GM11168 (cell line): ENCODE measurements at regions not wholly inside any gene's neighbourhood (a gene's known extent, or its start where the extent isn't known, plus 50 kb on each side); places are given as distances from the start of the nearest gene placed in this dataset.
"Not testable (repeated sequence)": the region's sequence is repeated elsewhere in the genome, so short reads cannot be mapped to it uniquely, and the experiment has no call there.

Source experiments
- in situ Hi-C: fragments of 300-500 bp; cut with MboI; formaldehyde crosslinking; loops from one replicate; pipeline ENCODE4 v1.12.0; 2022; ENCODE audit warnings: low sequenced_read_pairs; ENCODE audit not compliant: unreplicated experiment

- in situ Hi-C loops, result loop anchor here (25.0 kb wide), 1 partner anchor 211 kb away; no protein-coding TSS in a partner anchor
Observed at GRCh38 chr4:85151371-85151770, 184.9 kb upstream of the WDFY3 start.

- in situ Hi-C loops, result loop anchor here (25.0 kb wide), 1 partner anchor 211 kb away; no protein-coding TSS in a partner anchor
Observed at GRCh38 chr4:85151786-85152185, 185.3 kb upstream of the WDFY3 start.

GRCh38 chr4:85152480-85152879 lies 186.0 kb upstream of the WDFY3 start:
- in situ Hi-C loops, result loop anchor here (25.0 kb wide), 1 partner anchor 210 kb away; no protein-coding TSS in a partner anchor

GRCh38 chr4:85153221-85153620 lies 186.7 kb upstream of the WDFY3 start:
- in situ Hi-C loops, result loop anchor here (25.0 kb wide), 1 partner anchor 209 kb away; no protein-coding TSS in a partner anchor

- in situ Hi-C loops, result loop anchor here (25.0 kb wide), 1 partner anchor 208 kb away; no protein-coding TSS in a partner anchor
Observed at GRCh38 chr4:85154591-85154990, 188.1 kb upstream of the WDFY3 start.

GRCh38 chr4:85165808-85166207 lies 199.3 kb upstream of the WDFY3 start:
- in situ Hi-C loops, result loop anchor here (25.0 kb wide), 1 partner anchor 196 kb away; no protein-coding TSS in a partner anchor

- in situ Hi-C loops, result loop anchor here (25.0 kb wide), 1 partner anchor 196 kb away; no protein-coding TSS in a partner anchor
Observed at GRCh38 chr4:85166318-85166717, 199.8 kb upstream of the WDFY3 start.

- in situ Hi-C loops, result loop anchor here (25.0 kb wide), 1 partner anchor 194 kb away; no protein-coding TSS in a partner anchor
Observed at GRCh38 chr4:85168234-85168834, 201.8 kb upstream of the WDFY3 start.

- in situ Hi-C loops, result loop anchor here (25.0 kb wide), 1 partner anchor 192 kb away; no protein-coding TSS in a partner anchor
Observed at GRCh38 chr4:85170241-85170640, 203.8 kb upstream of the WDFY3 start.

GRCh38 chr4:85175190-85175589 lies 208.7 kb upstream of the WDFY3 start:
- in situ Hi-C loops, result no loop called here

- in situ Hi-C loops, result no loop called here
Observed at GRCh38 chr4:85177092-85177491, 210.6 kb upstream of the WDFY3 start.

- in situ Hi-C loops, result no loop called here
Observed at GRCh38 chr4:85177679-85178078, 211.2 kb upstream of the WDFY3 start.

- in situ Hi-C loops, result no loop called here
Observed at GRCh38 chr4:85180533-85180932, 214.0 kb upstream of the WDFY3 start.

GRCh38 chr4:85187106-85187505 lies 220.6 kb upstream of the WDFY3 start:
- in situ Hi-C loops, result no loop called here

GRCh38 chr4:85196015-85196414 lies 229.5 kb upstream of the WDFY3 start:
- in situ Hi-C loops, result not testable (repeated sequence)

- in situ Hi-C loops, result no loop called here
Observed at GRCh38 chr4:85200106-85200505, 233.6 kb upstream of the WDFY3 start.

GRCh38 chr4:85209161-85209560 lies 242.7 kb upstream of the WDFY3 start:
- in situ Hi-C loops, result no loop called here

GRCh38 chr4:85210353-85210752 lies 243.9 kb upstream of the WDFY3 start:
- in situ Hi-C loops, result no loop called here

GRCh38 chr4:85216571-85216970 lies 250.1 kb upstream of the WDFY3 start:
- in situ Hi-C loops, result not testable (repeated sequence)

- in situ Hi-C loops, result no loop called here
Observed at GRCh38 chr4:85218756-85219155, 252.3 kb upstream of the WDFY3 start.

- in situ Hi-C loops, result no loop called here
Observed at GRCh38 chr4:85221606-85222005, 253.3 kb upstream of the ARHGAP24 start.

- in situ Hi-C loops, result no loop called here
Observed at GRCh38 chr4:85222561-85222960, 252.4 kb upstream of the ARHGAP24 start.
